Breast epithelium (tissue), 3 donors: ENCODE measurements at regions not wholly inside any gene's neighbourhood (a gene's known extent, or its start where the extent isn't known, plus 50 kb on each side); places are given as distances from the start of the nearest gene placed in this dataset.

Experiments
- CTCF ChIP-seq, 3 donors: fragments of 450-650 bp; IDR thresholded peaks; one replicate each; pipeline ENCODE4 v1.5.1; 2016 to 2017; ENCODE audit warnings: antibody characterized with exemption in 3 of 3, mild to moderate bottlenecking in 3 of 3, moderate library complexity in 3 of 3
- POLR2AphosphoS5 ChIP-seq, 3 donors: sonication (generic); formaldehyde crosslinking; IDR thresholded peaks; one replicate each; pipeline ENCODE4 v1.6.1; 2017; ENCODE audit warnings: antibody characterized with exemption in 3 of 3

- TF ChIP-seq CTCF (IDR thresholded peaks at IDR 0.05) = no peak
- TF ChIP-seq POLR2AphosphoS5 (IDR thresholded peaks at IDR 0.05) = peak in 1 of 3 donors; percentile 43
These were observed 356.7 kb downstream of the SOX9 start for GRCh38 chr17:72477491-72477890.
